HG02840 (cell line): ENCODE measurements at regions not wholly inside any gene's neighbourhood (a gene's known extent, or its start where the extent isn't known, plus 50 kb on each side); places are given as distances from the start of the nearest gene placed in this dataset.
"Not testable (repeated sequence)": the region's sequence is repeated elsewhere in the genome, so short reads cannot be mapped to it uniquely, and the experiment has no call there.

Source experiments
- ATAC-seq: cut with Tn5 transposase; IDR thresholded peaks from one replicate; pipeline ENCODE4 v1.9.1; 2021; ENCODE audit warnings: mild to moderate bottlenecking, moderate library complexity, moderate number of reproducible peaks; ENCODE audit not compliant: unreplicated experiment, low FRiP score

DNA sequence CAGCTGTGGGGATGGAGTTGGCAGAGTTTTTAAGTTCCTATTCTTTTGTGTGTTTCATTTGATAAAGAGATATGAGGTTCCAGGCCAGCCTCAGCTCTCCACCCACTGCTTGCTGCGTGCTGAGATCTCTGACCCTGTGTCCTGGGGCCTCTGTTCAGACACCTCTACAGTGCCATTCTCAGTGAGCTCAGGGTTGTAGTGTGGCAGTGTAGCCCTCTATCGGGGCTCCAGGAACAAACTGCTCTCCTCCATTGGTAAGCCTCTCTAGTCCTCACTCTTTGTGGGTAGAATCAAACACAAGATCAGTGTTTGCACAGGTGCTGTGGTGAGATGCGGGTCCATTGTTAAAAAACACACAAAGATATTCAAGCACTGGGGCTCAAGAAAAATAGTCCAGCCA, 386.6 kb upstream of the RPS23 start:
- ATAC-seq, result no peak

- ATAC-seq, result no peak
Observed at GRCh38 chr5:82663225-82663624, 385.1 kb upstream of the RPS23 start.

GRCh38 chr5:82662340-82662739, 384.2 kb upstream of the RPS23 start:
- ATAC-seq, result no peak

DNA sequence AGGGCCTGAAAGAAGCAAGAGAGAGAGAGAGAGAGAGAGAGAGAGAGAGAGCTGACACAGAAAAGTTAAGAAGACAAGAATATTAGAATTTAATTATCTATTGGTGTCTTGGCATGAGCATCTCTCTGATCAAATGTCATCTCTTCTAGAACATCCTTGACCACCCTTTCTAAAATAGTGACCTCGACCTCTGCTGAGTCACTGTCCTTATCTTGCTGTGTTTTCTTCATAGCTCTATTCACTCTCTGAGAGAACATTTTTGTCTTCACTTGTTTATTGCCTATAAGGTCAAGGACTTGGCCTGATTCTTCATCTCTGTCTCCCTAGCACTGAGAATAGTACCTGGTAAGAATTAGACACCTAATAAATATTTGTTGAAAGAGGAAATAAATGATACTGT, 383.8 kb upstream of the RPS23 start:
- ATAC-seq, result no peak

GRCh38 chr5:82661462-82661861, 383.3 kb upstream of the RPS23 start:
- no peak for ATAC-seq

DNA sequence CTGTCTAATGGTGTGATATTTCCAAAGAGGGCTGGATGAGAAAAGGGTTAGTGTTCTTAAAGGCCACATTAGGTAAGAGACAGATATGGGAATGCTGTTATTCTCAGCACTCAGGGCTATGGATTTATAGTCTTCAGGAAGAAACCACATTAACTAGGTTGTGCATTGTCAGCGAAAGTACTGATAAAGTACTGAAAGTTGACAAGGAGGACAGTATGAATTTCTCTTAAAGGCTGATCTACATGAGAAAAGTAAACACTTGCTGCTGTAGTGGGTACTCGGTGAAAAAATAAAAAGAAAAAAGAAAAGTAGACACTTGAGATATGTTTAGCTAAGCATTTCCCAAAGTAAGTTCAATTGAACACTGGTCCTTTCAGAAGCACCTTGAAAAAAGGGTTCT, 381.0 kb upstream of the RPS23 start:
- no peak for ATAC-seq

- no peak for ATAC-seq
Observed at GRCh38 chr5:82657033-82657699, 379.0 kb upstream of the RPS23 start.

- no peak for ATAC-seq
Observed at GRCh38 chr5:82656341-82656761, 378.2 kb upstream of the RPS23 start.

DNA sequence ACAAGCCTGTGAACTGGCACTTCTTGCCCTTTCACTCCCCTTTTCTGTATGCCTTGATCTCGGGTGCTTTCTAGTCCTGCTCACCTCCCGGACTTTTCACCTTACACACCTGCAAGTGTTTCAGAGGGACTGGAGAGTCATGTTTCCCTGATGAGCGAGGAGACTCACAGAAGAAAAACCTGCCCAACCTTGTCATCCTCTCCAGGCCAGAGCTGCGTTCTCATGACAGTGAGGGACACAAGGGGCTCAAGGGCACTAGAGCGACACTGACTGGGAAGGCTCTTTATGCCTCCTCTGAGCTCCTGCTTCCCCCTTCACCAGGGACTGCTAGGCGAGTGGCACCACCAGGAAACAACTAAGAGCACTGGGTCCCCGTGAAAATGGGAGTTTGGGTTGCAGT, 376.9 kb upstream of the RPS23 start:
- no peak for ATAC-seq

DNA sequence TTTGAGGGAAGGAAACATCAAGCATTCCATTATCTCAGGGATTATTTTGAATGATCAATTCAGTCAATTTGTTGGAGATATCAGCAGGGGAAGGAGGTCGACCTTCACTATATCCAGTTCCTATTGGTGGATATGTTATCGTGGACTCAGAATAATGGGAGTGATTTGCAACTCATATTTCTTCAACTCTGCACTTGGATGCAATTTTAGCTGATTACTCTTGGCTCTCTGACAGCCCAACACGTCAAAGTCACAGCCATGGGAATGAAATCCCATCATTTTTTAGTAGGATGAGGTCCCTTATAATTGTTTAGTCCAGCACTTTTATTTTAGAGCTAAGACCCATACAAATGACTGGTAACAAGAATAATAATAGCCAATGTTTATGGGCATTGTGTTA, 371.8 kb upstream of the RPS23 start:
- no peak for ATAC-seq

GRCh38 chr5:82644766-82645165, 366.6 kb upstream of the RPS23 start:
- no peak for ATAC-seq

DNA sequence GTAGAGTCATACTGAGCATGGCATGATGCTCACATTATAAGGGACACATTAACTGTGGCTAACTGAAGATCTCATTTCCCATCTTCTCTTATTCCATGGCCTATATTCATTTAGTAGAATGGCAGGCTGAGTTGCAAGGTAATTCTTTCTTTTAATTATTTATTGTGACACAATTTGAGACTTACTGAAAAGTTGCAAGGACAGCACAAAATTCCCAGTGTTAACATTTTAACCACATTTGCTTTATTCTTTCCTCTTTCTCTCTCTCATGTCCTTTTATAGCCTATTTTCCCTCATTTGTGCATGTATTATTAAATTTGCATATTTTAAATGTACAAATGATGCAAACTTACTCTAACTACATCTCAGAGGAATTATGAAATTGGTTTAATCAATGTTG, 366.1 kb upstream of the RPS23 start:
- no peak for ATAC-seq

DNA sequence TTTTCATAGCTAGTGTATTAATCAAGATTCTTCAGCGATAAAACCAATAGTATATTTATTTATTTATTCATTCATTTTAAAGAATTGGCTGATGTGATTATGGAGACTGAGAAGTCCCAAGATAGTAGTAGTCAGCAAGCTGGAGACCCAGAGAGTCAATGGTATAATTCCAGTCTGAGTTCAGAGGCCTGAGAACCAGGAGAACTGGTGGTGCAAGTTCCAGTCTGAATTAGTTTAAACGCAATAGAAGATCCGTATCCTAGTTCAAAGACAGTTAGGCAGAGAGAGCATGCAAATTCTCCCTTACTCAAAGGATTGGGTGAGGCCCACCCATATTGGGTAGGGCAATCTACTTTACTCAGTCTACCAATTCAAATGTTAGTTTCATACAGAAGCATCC, 364.2 kb upstream of the RPS23 start:
- no peak for ATAC-seq

DNA sequence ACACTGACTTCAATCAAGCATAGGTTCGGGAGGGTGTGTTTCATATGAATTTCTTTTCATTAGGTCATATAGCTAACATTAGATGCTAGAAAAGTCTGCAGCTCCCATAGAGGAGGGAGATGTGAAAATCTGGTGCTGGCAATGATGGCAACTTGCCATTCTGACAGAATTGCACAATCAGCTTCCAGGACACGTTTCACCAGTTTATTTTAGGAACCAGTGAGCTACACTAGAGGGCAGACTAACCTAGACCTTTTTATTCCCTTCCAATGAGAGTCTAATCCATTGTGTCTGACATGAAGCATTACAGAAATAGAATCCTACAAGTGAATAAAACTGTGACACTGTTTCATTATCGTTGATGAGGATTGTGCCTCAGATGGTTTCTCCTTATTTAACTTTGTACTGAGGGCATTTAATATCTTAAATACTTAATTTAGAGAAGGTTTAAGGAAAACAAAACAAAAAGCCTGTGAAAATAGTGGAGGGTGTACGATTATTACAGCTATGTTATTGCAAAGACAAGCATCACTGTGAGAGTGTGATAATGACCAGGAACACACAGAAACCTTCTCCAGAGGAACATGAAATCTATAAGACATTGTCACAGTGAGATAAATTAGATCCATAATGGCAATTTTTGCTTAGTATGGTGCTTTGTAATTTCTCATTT, 363.3 kb upstream of the RPS23 start:
- ATAC-seq, result no peak

DNA sequence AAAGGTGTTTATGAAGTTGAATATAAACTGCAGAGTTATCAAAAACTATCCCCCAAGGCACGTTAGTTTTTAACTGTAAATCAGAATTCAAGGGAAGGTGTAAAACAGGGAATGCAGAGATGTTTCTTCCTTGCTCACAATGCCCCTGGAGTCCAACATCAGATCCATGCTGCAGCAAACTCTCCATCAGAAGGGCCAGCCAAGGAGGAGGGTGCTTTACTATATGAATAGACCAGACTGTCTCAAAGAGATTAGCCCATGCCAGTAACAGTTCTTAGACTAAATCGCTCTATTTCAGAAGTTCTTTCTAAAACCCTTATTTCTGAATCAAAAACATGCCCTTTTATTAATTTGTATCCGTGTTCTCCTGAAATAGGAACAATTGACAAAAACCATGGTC, 362.8 kb upstream of the RPS23 start:
- no peak for ATAC-seq

GRCh38 chr5:82639393-82640144, 361.4 kb upstream of the RPS23 start:
- ATAC-seq, result no peak

DNA sequence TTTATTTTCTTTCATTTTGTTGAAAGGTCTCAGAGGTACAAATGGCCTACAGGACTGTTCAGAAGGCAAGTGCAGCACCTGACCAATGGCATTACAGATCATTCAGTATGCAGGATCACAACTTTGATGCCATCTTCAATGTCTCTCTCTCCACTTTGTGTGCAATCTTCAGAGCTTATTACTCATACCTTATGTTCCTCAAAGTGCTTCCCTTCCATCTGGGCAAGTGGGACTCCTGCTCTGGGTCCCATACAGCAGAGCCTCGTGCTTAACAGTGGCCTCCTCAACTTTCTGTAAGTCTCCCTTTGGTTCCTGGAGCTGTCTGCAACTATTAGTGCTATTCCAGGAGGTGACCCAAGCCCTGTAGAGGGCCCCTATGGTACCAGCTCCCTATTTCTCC, 358.4 kb upstream of the RPS23 start:
- no peak for ATAC-seq

- peak; percentile 65 for ATAC-seq
Observed at GRCh38 chr5:82635561-82636288, 357.6 kb upstream of the RPS23 start.

DNA sequence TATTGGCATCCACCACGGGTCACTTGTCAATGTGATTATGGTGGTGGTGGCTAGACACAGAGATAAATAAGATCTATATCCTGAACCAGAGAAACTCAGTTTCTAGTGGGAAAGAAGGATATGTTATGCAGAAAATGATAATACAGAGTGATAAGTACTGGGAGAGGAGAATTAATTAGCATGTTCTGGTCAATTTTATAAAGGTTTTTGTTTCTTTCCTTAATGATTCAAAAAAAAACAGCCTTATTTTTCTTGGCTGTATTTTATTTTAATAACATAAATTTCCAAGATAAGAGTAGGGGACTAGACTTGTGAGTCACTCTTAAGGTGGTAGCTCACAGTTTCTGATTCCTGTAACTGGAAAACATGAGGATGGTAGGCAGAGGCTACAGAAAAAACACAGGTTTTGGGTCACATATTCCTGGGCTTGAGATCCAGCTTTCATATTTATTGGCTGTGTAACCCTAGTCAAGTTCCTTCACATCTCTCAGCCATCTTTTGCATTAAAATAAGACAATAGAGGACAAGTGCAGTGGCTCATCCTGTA, 350.3 kb upstream of the RPS23 start:
- no peak for ATAC-seq

GRCh38 chr5:82626905-82627591, 348.9 kb upstream of the RPS23 start:
- not testable (repeated sequence) for ATAC-seq
